Thoracic aorta (tissue), 2 donors: ENCODE measurements at regions not wholly inside any gene's neighbourhood (a gene's known extent, or its start where the extent isn't known, plus 50 kb on each side); places are given as distances from the start of the nearest gene placed in this dataset.

ENCODE experiments used
- ATAC-seq: fragments of 150-250 bp; one replicate; pipeline ENCODE4 v1.8.0; 2017; ENCODE audit warnings: low read depth; ENCODE audit not compliant: insufficient number of reproducible peaks, low FRiP score
- DNase-seq: peaks from one replicate; pipeline ENCODE4 v3.0.0-alpha.2; 2020; ENCODE audit warnings: low spot score
- H3K27ac ChIP-seq, 2 donors: fragments of 200-600 bp; sonication (generic); 1 replicate in 1 of 2; 2 replicates in 1 of 2; pipeline ENCODE4 v1.5.1; 2016; ENCODE audit warnings: mild to moderate bottlenecking in 2 of 2, moderate library complexity in 2 of 2
- H3K27me3 ChIP-seq: fragments of 200-600 bp; sonication (generic); replicated peaks from 2 replicates; pipeline ENCODE4 v1.6.0; 2016; ENCODE audit warnings: mild to moderate bottlenecking; ENCODE audit not compliant: insufficient read depth
- H3K36me3 ChIP-seq: fragments of 200-600 bp; sonication (generic); one replicate; pipeline ENCODE4 v1.5.1; 2016
- H3K4me1 ChIP-seq, 2 donors: fragments of 200-600 bp; sonication (generic); 1 replicate in 1 of 2; 2 replicates in 1 of 2; pipeline versions ENCODE4 v1.5.1 to v1.6.0; 2016; ENCODE audit warnings: low read depth in 2 of 2, mild to moderate bottlenecking in 1 of 2; ENCODE audit not compliant: control insufficient read depth in 1 of 2
- H3K4me3 ChIP-seq: fragments of 200-600 bp; sonication (generic); 2 replicates; pipeline ENCODE4 v1.5.1; 2016; ENCODE audit warnings: mild to moderate bottlenecking
- H3K9me3 ChIP-seq: fragments of 200-600 bp; sonication (generic); 2 replicates; pipeline ENCODE4 v1.5.1; 2016
- CTCF ChIP-seq: fragments of 200-600 bp; sonication (generic); IDR thresholded peaks from one replicate; pipeline ENCODE4 v1.5.1; 2019; ENCODE audit warnings: antibody characterized with exemption

- DNase-seq: no peak
- no peak for TF ChIP-seq CTCF
- ATAC-seq: no peak
- Histone ChIP-seq H3K27me3 (no peaks in the 10 kb centered on the region), H3K4me1 (no peaks in the 10 kb centered on the region), H3K4me3 (no peak overlapping the region), H3K27ac (no peak overlapping the region), H3K9me3 (no peaks in the 10 kb centered on the region), H3K36me3 (no peaks in the 10 kb centered on the region)
Measured at GRCh38 chr6:53995935-53996334, 115.3 kb upstream of the MLIP start.

- no peaks in the 10 kb centered on the region for H3K36me3 ChIP-seq
- no peaks in the 10 kb centered on the region for H3K27me3 ChIP-seq
- no peak for ATAC-seq
- DNase-seq: no peak
- TF ChIP-seq CTCF: no peak
- H3K9me3 ChIP-seq: no peaks in the 10 kb centered on the region
- H3K27ac ChIP-seq: no peak overlapping the region
- H3K4me3 ChIP-seq: no peak overlapping the region
- no peaks in the 10 kb centered on the region for H3K4me1 ChIP-seq
Measured at GRCh38 chr6:53998303-53998702, 112.9 kb upstream of the MLIP start.

GRCh38 chr6:53999088-53999755 is 112.0 kb upstream of the MLIP start:
- Histone ChIP-seq H3K27ac (no peak overlapping the region), H3K27me3 (no peaks in the 10 kb centered on the region), H3K4me1 (no peaks in the 10 kb centered on the region), H3K4me3 (no peak overlapping the region), H3K9me3 (no peaks in the 10 kb centered on the region), H3K36me3 (no peaks in the 10 kb centered on the region)
- ATAC-seq: no peak
- TF ChIP-seq CTCF: no peak
- no peak for DNase-seq

GRCh38 chr6:54002116-54002515 is 109.1 kb upstream of the MLIP start:
- no peak overlapping the region for H3K4me3 ChIP-seq
- H3K27me3 ChIP-seq: no peaks in the 10 kb centered on the region
- TF ChIP-seq CTCF: no peak
- DNase-seq: no peak
- H3K36me3 ChIP-seq: no peaks in the 10 kb centered on the region
- no peak overlapping the region for H3K27ac ChIP-seq
- no peaks in the 10 kb centered on the region for H3K9me3 ChIP-seq
- H3K4me1 ChIP-seq: no peaks in the 10 kb centered on the region
- ATAC-seq: no peak

GRCh38 chr6:54003316-54003715 is 107.9 kb upstream of the MLIP start:
- Histone ChIP-seq H3K9me3 (no peaks in the 10 kb centered on the region), H3K27me3 (no peaks in the 10 kb centered on the region), H3K36me3 (no peaks in the 10 kb centered on the region), H3K4me1 (no peaks in the 10 kb centered on the region), H3K27ac (no peak overlapping the region), H3K4me3 (no peak overlapping the region)
- ATAC-seq: no peak
- no peak for TF ChIP-seq CTCF
- no peak for DNase-seq
